A673 (cell line): ENCODE measurements at regions not wholly inside any gene's neighbourhood (a gene's known extent, or its start where the extent isn't known, plus 50 kb on each side); places are given as distances from the start of the nearest gene placed in this dataset.

Source experiments
- CTCF ChIP-seq: fragments of 300-800, 200-600 bp; sonication (generic); conservative IDR thresholded peaks from 2 replicates; pipeline ENCODE4 v1.5.1; 2017; ENCODE audit warnings: low read depth, mild to moderate bottlenecking, antibody characterized with exemption, low read length, moderate library complexity, mixed read lengths
- EZH2 ChIP-seq: fragments of 200-600 bp; sonication (generic); IDR thresholded peaks from 2 replicates; pipeline ENCODE4 v1.6.1; 2017; ENCODE audit warnings: borderline replicate concordance, low read depth, mild to moderate bottlenecking, mixed read lengths, antibody characterized with exemption, low read length; ENCODE audit not compliant: poor library complexity, severe bottlenecking

GRCh38 chr15:81945014-81945615 lies 100.7 kb downstream of the MEX3B start:
- TF ChIP-seq CTCF (no peak), EZH2 (no peak)
